Small intestine (tissue), 7 donors: ENCODE measurements at regions not wholly inside any gene's neighbourhood (a gene's known extent, or its start where the extent isn't known, plus 50 kb on each side); places are given as distances from the start of the nearest gene placed in this dataset.

Experiments
- DNase-seq, 2 donors: peaks; one replicate each; pipeline versions ENCODE4 v3.0.0 to v3.0.0-alpha.2; 2013
- FAIRE-seq: peaks from 2 replicates; lab custom pipeline; 2012; peaks lifted over from hg19 to GRCh38; lab: Jason Lieb, UNC
- H3K27ac ChIP-seq, 3 donors: one replicate each; pipeline ENCODE4 v1.5.1; 2013; ENCODE audit warnings: low read length in 2 of 3, mild to moderate bottlenecking in 2 of 3, control low read depth in 1 of 3, inconsistent platforms in 1 of 3, low read depth in 1 of 3, moderate library complexity in 1 of 3
- H3K27me3 ChIP-seq, 3 donors: one replicate each; pipeline ENCODE4 v1.6.1; 2013; ENCODE audit warnings: low read length in 3 of 3, inconsistent platforms in 1 of 3; ENCODE audit not compliant: control insufficient read depth in 3 of 3, insufficient read depth in 3 of 3
- H3K36me3 ChIP-seq, 3 donors: one replicate each; pipeline ENCODE4 v1.6.1; 2013; ENCODE audit warnings: low read length in 3 of 3, inconsistent platforms in 1 of 3, low read depth in 1 of 3, mild to moderate bottlenecking in 1 of 3, moderate library complexity in 1 of 3; ENCODE audit not compliant: control insufficient read depth in 3 of 3, insufficient read depth in 2 of 3
- H3K4me1 ChIP-seq, 3 donors: one replicate each; pipeline ENCODE4 v1.6.1; 2013; ENCODE audit warnings: low read length in 2 of 3, inconsistent platforms in 1 of 3, low read depth in 1 of 3, mild to moderate bottlenecking in 1 of 3, moderate library complexity in 1 of 3; ENCODE audit not compliant: control insufficient read depth in 3 of 3, insufficient read depth in 2 of 3
- H3K4me3 ChIP-seq, 3 donors: one replicate each; pipeline ENCODE4 v1.5.1; 2013; ENCODE audit warnings: low read length in 3 of 3, control low read depth in 1 of 3, inconsistent platforms in 1 of 3, low read depth in 1 of 3, mild to moderate bottlenecking in 1 of 3, moderate library complexity in 1 of 3
- H3K9me3 ChIP-seq, 2 donors: one replicate each; pipeline ENCODE4 v1.6.1; 2013; ENCODE audit warnings: low read depth in 1 of 2, low read length in 1 of 2; ENCODE audit not compliant: control insufficient read depth in 2 of 2, insufficient read depth in 1 of 2
- WGBS, 3 donors: extraction: QIAGEN DNeasy Blood & Tissue Kit; methylation state at CpG; one replicate each; pipeline ENCODE4 v1.1.7; 2013; 5-methylcytosine and 5-hydroxymethylcytosine counted together
- donor health status: healthy with polysubstance abuse.
- donor health status: control.
- donor health status: control.
- donor health status: Bipolar disorder and iron deficiency.
- donor health status: healthy.

- H3K4me3 ChIP-seq = no peak overlapping the region
- H3K9me3 ChIP-seq = no peaks in the 10 kb centered on the region
- peaks cover 0 to 4% (median 0%) of the 10 kb centered on the region in 3 donors for H3K4me1 ChIP-seq
- FAIRE-seq = no peak
- no peaks in the 10 kb centered on the region for H3K36me3 ChIP-seq
- no peak overlapping the region for H3K27ac ChIP-seq
- no peaks in the 10 kb centered on the region for H3K27me3 ChIP-seq
- 62 to 67% (median 66%) methylated on average over 8 of the region's 8 CpGs for WGBS, 3 donors
- no peak for DNase-seq
These were observed 679.9 kb downstream of the KCNA4 start for GRCh38 chr11:29336727-29337575.

GRCh38 chr11:29334776-29335130, 682.1 kb downstream of the KCNA4 start:
- Histone ChIP-seq H3K4me1 (peaks cover 0 to 4% (median 0%) of the 10 kb centered on the region in 3 donors), H3K9me3 (no peaks in the 10 kb centered on the region), H3K27me3 (no peaks in the 10 kb centered on the region), H3K27ac (no peak overlapping the region), H3K4me3 (no peak overlapping the region), H3K36me3 (no peaks in the 10 kb centered on the region)
- DNase-seq = no peak
- FAIRE-seq = no peak
- 24 to 39% (median 29%) methylated on average over 1 of the region's 1 CpG for WGBS, 3 donors

- H3K4me1 ChIP-seq = peaks cover 0 to 4% (median 0%) of the 10 kb centered on the region in 3 donors
- H3K36me3 ChIP-seq = no peaks in the 10 kb centered on the region
- peak; percentile 18 to 63 for DNase-seq
- H3K27me3 ChIP-seq = no peaks in the 10 kb centered on the region
- H3K4me3 ChIP-seq = no peak overlapping the region
- 9 to 22% (median 19%) methylated on average over 5 of the region's 5 CpGs for WGBS, 3 donors
- no peak overlapping the region for H3K27ac ChIP-seq
- H3K9me3 ChIP-seq = no peaks in the 10 kb centered on the region
- no peak for FAIRE-seq
These were observed 682.6 kb downstream of the KCNA4 start for GRCh38 chr11:29333993-29334775.

GRCh38 chr11:29331451-29332010, 685.3 kb downstream of the KCNA4 start:
- DNase-seq = no peak
- H3K27ac ChIP-seq = no peak overlapping the region
- H3K36me3 ChIP-seq = no peaks in the 10 kb centered on the region
- WGBS, 3 donors = 61 to 75% (median 73%) methylated on average over 3 of the region's 3 CpGs
- H3K27me3 ChIP-seq = no peaks in the 10 kb centered on the region
- peaks cover 0 to 4% (median 0%) of the 10 kb centered on the region in 3 donors for H3K4me1 ChIP-seq
- no peak overlapping the region for H3K4me3 ChIP-seq
- no peaks in the 10 kb centered on the region for H3K9me3 ChIP-seq
- FAIRE-seq = no peak

GRCh38 chr11:29328961-29329441, 687.8 kb downstream of the KCNA4 start:
- Histone ChIP-seq H3K27me3 (no peaks in the 10 kb centered on the region), H3K36me3 (no peaks in the 10 kb centered on the region), H3K4me1 (peaks cover 0 to 2% (median 0%) of the 10 kb centered on the region in 3 donors), H3K4me3 (no peak overlapping the region), H3K9me3 (no peaks in the 10 kb centered on the region), H3K27ac (no peak overlapping the region)
- WGBS, 3 donors = 43 to 51% (median 43%) methylated on average over 4 of the region's 4 CpGs
- peak; percentile 3 to 53 for DNase-seq
- FAIRE-seq = no peak

- Histone ChIP-seq H3K27ac (no peak overlapping the region), H3K27me3 (no peaks in the 10 kb centered on the region), H3K4me1 (no peaks in the 10 kb centered on the region), H3K4me3 (no peak overlapping the region), H3K36me3 (no peaks in the 10 kb centered on the region), H3K9me3 (no peaks in the 10 kb centered on the region)
- DNase-seq (no peak), FAIRE-seq (no peak)
- 82 to 85% (median 82%) methylated on average over 4 of the region's 4 CpGs for WGBS, 3 donors
These were observed 688.9 kb downstream of the KCNA4 start for GRCh38 chr11:29327891-29328290.

GRCh38 chr11:29326757-29327156, 690.1 kb downstream of the KCNA4 start:
- no peaks in the 10 kb centered on the region for H3K27me3 ChIP-seq
- no peaks in the 10 kb centered on the region for H3K9me3 ChIP-seq
- no peak overlapping the region for H3K4me3 ChIP-seq
- no peak overlapping the region for H3K27ac ChIP-seq
- DNase-seq (no peak), FAIRE-seq (no peak)
- WGBS, 3 donors = 89 to 91% (median 90%) methylated on average over 3 of the region's 3 CpGs
- H3K4me1 ChIP-seq = no peaks in the 10 kb centered on the region
- H3K36me3 ChIP-seq = no peaks in the 10 kb centered on the region

GRCh38 chr11:29324328-29324727, 692.5 kb downstream of the KCNA4 start:
- FAIRE-seq (no peak), DNase-seq (no peak)
- Histone ChIP-seq H3K4me1 (no peaks in the 10 kb centered on the region), H3K27ac (no peak overlapping the region), H3K9me3 (no peaks in the 10 kb centered on the region), H3K4me3 (no peak overlapping the region), H3K27me3 (no peaks in the 10 kb centered on the region), H3K36me3 (no peaks in the 10 kb centered on the region)
